ENCODE measurements at regions not wholly inside any gene's neighbourhood (a gene's known extent, or its start where the extent isn't known, plus 50 kb on each side); places are given as distances from the start of the nearest gene placed in this dataset.

DNA sequence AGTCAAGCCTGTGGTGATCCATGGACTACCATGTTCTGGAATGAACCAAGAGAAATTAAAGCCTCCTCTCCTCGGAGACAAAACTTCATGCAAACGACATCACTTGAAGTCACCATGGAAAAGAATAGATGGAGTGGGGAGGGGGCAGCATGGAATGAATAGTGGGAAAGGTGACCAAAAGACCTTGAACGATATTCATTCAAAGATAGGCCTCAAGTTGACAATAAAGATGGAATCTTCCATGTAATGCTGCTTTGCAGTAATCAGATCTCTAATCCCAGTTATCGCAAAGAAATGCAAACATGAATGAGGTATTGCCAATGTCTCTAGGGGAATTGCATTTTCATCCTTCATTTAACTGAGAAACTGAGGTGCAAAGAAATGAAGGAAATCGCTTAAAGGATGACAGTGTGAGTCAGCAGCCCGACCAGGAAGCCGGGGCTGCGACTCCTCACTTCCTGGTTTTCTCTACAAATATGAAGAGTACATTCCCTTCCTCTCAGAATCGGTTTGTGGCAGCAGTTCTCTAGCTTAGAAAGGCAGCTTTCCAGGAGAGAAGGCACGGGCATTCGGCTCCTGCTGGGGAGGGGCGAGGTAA, 65.6 kb upstream of the RREB1 start (continued):
- TF ChIP-seq ADNP (tag; IDR thresholded peaks at IDR 0.05) (no peak), ZBTB49 (CRISPR knock-in tag; IDR thresholded peaks at IDR 0.05; ENCODE audit: borderline replicate concordance) (no peak), PHB (CRISPR knock-in tag; IDR thresholded peaks at IDR 0.05) (no peak), ZNF77 (CRISPR knock-in tag; IDR thresholded peaks at IDR 0.05) (no peak), NCOR1 (IDR thresholded peaks at IDR 0.05) (no peak), IFI16 (CRISPR knock-in tag; IDR thresholded peaks at IDR 0.05) (peak; percentile 9; the same call in 1 of the 2 replicates), XRCC3 (IDR thresholded peaks at IDR 0.05) (no peak), NR2F6 (CRISPR knock-in tag; IDR thresholded peaks at IDR 0.05) (no peak), ZNF224 (CRISPR knock-in tag; IDR thresholded peaks at IDR 0.05) (no peak), HSF4 (CRISPR knock-in tag; IDR thresholded peaks at IDR 0.05; ENCODE audit: borderline replicate concordance) (no peak), CTCF (IDR thresholded peaks at IDR 0.05 in 2 of 3, conservative IDR thresholded peaks at IDR 0.05 in 1 of 3; ENCODE audit: insufficient read depth in 2 of 3, low read depth in 1 of 3, low read length in 3 of 3) (no peak), CEBPG (CRISPR knock-in tag; IDR thresholded peaks at IDR 0.05) (no peak), CEBPG (tag; conservative IDR thresholded peaks at IDR 0.05 in 1 of 2, IDR thresholded peaks at IDR 0.05 in 1 of 2) (no peak), FOXJ2 (tag; IDR thresholded peaks at IDR 0.05) (no peak), NR2C2 (CRISPR knock-in tag; IDR thresholded peaks at IDR 0.05) (no peak), NR2C2 (tag; IDR thresholded peaks at IDR 0.05) (0 out of 2 replicates have a peak, but pooled peaks have one; percentile 15), TARDBP (IDR thresholded peaks at IDR 0.05) (0 out of 2 replicates have a peak, but pooled peaks have one; percentile 38), GATAD2A (IDR thresholded peaks at IDR 0.05) (peak; percentile 49; the same call in 1 of the 2 replicates), BRD4 (IDR thresholded peaks at IDR 0.05) (peak; percentile 32; the same call in 1 of the 2 replicates), U2AF1 (optimal IDR thresholded peaks at IDR 0.05; ENCODE audit: low read depth, low read length) (no peak), ILK (tag; IDR thresholded peaks at IDR 0.05; ENCODE audit: borderline replicate concordance, low read depth) (no peak), STAG1 (CRISPR knock-in tag; IDR thresholded peaks at IDR 0.05; ENCODE audit: borderline replicate concordance) (no peak), ELF2 (CRISPR knock-in tag; IDR thresholded peaks at IDR 0.05) (peak; percentile 78; the same call in 1 of the 2 replicates)
- TF ChIP-seq, protein P1, sequence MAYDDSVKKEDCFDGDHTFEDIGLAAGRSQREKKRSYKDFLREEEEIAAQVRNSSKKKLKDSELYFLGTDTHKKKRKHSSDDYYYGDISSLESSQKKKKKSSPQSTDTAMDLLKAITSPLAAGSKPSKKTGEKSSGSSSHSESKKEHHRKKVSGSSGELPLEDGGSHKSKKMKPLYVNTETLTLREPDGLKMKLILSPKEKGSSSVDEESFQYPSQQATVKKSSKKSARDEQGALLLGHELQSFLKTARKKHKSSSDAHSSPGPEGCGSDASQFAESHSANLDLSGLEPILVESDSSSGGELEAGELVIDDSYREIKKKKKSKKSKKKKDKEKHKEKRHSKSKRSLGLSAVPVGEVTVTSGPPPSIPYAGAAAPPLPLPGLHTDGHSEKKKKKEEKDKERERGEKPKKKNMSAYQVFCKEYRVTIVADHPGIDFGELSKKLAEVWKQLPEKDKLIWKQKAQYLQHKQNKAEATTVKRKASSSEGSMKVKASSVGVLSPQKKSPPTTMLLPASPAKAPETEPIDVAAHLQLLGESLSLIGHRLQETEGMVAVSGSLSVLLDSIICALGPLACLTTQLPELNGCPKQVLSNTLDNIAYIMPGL (CRISPR knock-in tag; IDR thresholded peaks at IDR 0.05) = no peak
- TF ChIP-seq, protein P2, sequence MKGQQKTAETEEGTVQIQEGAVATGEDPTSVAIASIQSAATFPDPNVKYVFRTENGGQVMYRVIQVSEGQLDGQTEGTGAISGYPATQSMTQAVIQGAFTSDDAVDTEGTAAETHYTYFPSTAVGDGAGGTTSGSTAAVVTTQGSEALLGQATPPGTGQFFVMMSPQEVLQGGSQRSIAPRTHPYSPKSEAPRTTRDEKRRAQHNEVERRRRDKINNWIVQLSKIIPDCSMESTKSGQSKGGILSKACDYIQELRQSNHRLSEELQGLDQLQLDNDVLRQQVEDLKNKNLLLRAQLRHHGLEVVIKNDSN (CRISPR knock-in tag; IDR thresholded peaks at IDR 0.05) = no peak

Data from K562 (cell line).